ENCODE measurements at regions not wholly inside any gene's neighbourhood (a gene's known extent, or its start where the extent isn't known, plus 50 kb on each side); places are given as distances from the start of the nearest gene placed in this dataset.

DNA sequence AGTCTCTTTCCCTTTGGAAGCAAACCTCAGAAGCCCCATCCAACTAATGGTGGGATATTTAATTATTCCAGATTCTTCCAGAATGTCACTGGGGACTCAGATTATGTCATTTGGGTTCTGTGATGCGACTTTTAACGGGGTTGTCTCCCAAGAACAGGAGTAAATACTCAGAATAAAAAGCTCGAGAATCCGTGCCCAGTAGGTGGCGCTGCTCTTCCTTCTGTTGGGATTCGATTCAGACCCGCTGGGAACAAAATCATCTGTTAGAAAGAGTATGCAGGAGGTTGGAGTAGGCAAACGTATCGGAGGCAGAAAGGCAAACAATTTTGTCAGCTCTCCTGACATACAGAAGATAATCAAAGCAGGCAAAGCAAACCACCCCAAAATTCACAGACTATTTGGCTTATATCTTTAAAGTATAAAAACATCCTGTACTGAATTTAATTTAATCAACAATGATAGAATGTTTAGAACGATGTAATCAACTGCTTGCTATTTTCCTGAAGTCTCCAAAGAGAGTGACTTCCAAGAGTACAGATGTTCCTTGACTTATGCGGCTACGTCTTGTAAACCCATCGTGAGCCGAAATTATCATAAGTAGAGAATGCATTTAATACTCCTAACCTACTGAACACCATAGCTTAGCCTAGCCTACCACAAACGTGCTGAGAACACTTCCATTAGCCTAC, 169.8 kb upstream of the RAI14 start:
- H3K27me3 ChIP-seq = no peaks in the 10 kb centered on the region
- 6 to 8% methylated on average over 15 of the region's 15 CpGs for whole genome bisulfite sequencing, 2 donors
- peak overlapping the region; percentile 78 to 87 (median 84) for H3K27ac ChIP-seq
- peaks cover 53% of the 10 kb centered on the region for H3K4me1 ChIP-seq
- DNase-seq (peak; percentile 89 to 94 (median 90)), ATAC-seq (peak; percentile 77)
- no peak overlapping the region for H3K4me3 ChIP-seq
- TF ChIP-seq, protein P1, sequence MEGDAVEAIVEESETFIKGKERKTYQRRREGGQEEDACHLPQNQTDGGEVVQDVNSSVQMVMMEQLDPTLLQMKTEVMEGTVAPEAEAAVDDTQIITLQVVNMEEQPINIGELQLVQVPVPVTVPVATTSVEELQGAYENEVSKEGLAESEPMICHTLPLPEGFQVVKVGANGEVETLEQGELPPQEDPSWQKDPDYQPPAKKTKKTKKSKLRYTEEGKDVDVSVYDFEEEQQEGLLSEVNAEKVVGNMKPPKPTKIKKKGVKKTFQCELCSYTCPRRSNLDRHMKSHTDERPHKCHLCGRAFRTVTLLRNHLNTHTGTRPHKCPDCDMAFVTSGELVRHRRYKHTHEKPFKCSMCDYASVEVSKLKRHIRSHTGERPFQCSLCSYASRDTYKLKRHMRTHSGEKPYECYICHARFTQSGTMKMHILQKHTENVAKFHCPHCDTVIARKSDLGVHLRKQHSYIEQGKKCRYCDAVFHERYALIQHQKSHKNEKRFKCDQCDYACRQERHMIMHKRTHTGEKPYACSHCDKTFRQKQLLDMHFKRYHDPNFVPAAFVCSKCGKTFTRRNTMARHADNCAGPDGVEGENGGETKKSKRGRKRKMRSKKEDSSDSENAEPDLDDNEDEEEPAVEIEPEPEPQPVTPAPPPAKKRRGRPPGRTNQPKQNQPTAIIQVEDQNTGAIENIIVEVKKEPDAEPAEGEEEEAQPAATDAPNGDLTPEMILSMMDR (IDR thresholded peaks at IDR 0.05) = peak; percentile 77 to 95 (median 86)
- TF ChIP-seq POLR2A (IDR thresholded peaks at IDR 0.05) = no peak
- intact Hi-C loops (cut with DNase I) = no loop called here
- H3K9me3 ChIP-seq = no peaks in the 10 kb centered on the region
- no peaks in the 10 kb centered on the region for H3K36me3 ChIP-seq (replicated peaks in 1 of 2; ENCODE audit: insufficient read depth in 1 of 2, low read depth in 2 of 2)

DNA sequence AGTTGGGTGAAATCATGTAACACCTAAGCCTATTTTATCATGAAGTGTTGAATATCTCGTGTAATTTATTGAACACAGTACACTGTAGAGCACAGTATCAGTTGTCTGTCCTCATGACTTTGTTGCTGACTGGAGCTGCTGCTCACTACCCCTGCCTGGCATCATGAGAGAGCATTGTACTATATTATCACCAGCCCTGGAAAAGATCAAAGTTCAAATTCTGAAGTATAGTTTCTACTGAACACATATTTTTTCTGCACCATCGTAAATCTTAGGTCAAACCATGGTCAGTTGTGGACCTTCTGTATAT, 169.3 kb upstream of the RAI14 start:
- Histone ChIP-seq H3K4me1 (peaks cover 53% of the 10 kb centered on the region), H3K4me3 (no peak overlapping the region), H3K36me3 (replicated peaks in 1 of 2; ENCODE audit: insufficient read depth in 1 of 2, low read depth in 2 of 2) (no peaks in the 10 kb centered on the region), H3K9me3 (no peaks in the 10 kb centered on the region), H3K27me3 (no peaks in the 10 kb centered on the region), H3K27ac (peak overlapping the region; percentile 78 to 87 (median 84))
- intact Hi-C loops (cut with DNase I) = no loop called here
- ATAC-seq = peak; percentile 19
- TF ChIP-seq, protein P1 (IDR thresholded peaks at IDR 0.05) = no peak
- no peak for TF ChIP-seq POLR2A (IDR thresholded peaks at IDR 0.05)
- no peak for DNase-seq
- WGBS, 2 donors = 13 to 24% methylated on average over 2 of the region's 2 CpGs

DNA sequence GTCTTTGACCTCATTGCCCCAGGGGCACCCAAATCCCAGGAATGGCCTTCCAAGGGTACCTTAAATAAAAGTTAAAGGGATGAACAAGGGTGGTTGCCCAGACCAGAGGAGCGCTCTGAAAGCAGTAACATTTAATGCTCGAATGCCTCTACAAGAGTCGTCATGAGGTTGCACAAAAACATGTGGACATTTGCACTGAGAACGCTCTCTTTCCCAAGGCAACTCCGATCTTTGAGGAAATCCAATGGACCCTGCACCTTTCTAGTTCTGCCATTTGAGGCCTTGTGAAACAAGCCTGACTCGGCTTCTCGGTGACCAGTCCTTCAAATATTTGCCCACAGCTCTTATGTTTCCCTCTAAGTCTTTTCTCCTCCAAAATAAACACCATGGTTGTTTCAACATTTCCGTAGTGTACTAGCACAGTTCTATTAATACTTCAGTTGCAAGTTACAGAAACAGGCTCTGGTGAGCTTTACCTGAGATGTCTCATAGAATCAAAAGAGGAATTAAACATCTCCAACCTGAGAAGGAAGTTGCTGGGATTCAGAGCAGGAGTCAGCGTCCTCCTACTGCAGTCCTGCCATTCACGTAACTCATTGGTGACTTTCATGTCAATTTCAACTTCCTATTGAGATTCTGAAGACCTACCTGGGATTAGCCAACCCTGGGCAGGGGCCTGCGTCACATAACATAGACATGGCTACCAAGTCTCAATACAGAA, 168.8 kb upstream of the RAI14 start:
- no peaks in the 10 kb centered on the region for H3K36me3 ChIP-seq (replicated peaks in 1 of 2; ENCODE audit: insufficient read depth in 1 of 2, low read depth in 2 of 2)
- H3K4me1 ChIP-seq = peaks cover 53% of the 10 kb centered on the region
- TF ChIP-seq, protein P1 (IDR thresholded peaks at IDR 0.05) = no peak
- TF ChIP-seq POLR2A (IDR thresholded peaks at IDR 0.05) = peak in 2 of 3 donors; percentile 26 to 30
- peak; percentile 48 to 77 (median 72) for DNase-seq
- H3K4me3 ChIP-seq = no peak overlapping the region
- peak overlapping the region; percentile 78 to 87 (median 84) for H3K27ac ChIP-seq
- H3K27me3 ChIP-seq = no peaks in the 10 kb centered on the region
- no peaks in the 10 kb centered on the region for H3K9me3 ChIP-seq
- intact Hi-C loops (cut with DNase I) = no loop called here
- ATAC-seq = peak; percentile 87
- 40 to 55% methylated on average over 11 of the region's 11 CpGs for WGBS, 2 donors

DNA sequence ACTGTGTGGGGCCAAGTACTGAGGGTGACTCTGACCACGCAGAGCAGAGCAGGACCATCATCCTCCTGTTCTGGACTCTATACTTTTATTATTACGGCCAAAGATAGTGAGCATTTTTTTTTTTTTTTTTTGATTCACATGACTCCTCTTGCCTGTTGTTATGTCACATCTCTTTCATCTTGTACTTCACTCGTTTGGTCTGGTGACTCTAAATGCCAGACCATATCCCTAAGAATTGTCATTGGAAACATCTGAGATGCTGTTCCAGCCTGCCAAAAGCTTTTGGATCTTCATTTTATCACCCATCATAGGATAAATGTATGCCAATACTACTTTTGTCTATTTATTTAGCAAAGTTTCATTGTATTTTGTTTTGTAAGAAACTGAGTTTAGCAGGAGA, 168.2 kb upstream of the RAI14 start:
- 34 to 46% methylated on average over 3 of the region's 3 CpGs for WGBS, 2 donors
- peak overlapping the region; percentile 78 to 87 (median 84) for H3K27ac ChIP-seq
- intact Hi-C loops (cut with DNase I) = no loop called here

More for the DNA sequence above, 168.2 kb upstream of the RAI14 start:
- no peak for ATAC-seq
- H3K27me3 ChIP-seq = no peaks in the 10 kb centered on the region
- H3K9me3 ChIP-seq = no peaks in the 10 kb centered on the region
- DNase-seq = no peak
- peaks cover 53% of the 10 kb centered on the region for H3K4me1 ChIP-seq
- TF ChIP-seq, protein P1 (IDR thresholded peaks at IDR 0.05) = no peak
- no peak for TF ChIP-seq POLR2A (IDR thresholded peaks at IDR 0.05)
- no peak overlapping the region for H3K4me3 ChIP-seq
- H3K36me3 ChIP-seq (replicated peaks in 1 of 2; ENCODE audit: insufficient read depth in 1 of 2, low read depth in 2 of 2) = no peaks in the 10 kb centered on the region
